Activated naive CD8-positive, alpha-beta T cell treated with anti-CD3 and anti-CD28 coated beads, Interleukin-2, amount 50 U/mL, for 24 hours (primary cell): ENCODE measurements at regions not wholly inside any gene's neighbourhood (a gene's known extent, or its start where the extent isn't known, plus 50 kb on each side); places are given as distances from the start of the nearest gene placed in this dataset.

Experiments used
- ATAC-seq: fragments of 150-1000 bp; cut with Tn5 transposase; one replicate; pipeline ENCODE4 v1.10.0; 2021
- DNase-seq: peaks from one replicate; pipeline ENCODE4 v3.0.0; 2021
- H3K27ac Mint-ChIP-seq: one replicate; pipeline ENCODE4 v1.8.0; 2021; ENCODE audit warnings: mild to moderate bottlenecking, mixed read lengths
- H3K27me3 Mint-ChIP-seq: one replicate; pipeline ENCODE4 v1.8.0; 2021; ENCODE audit warnings: mixed read lengths
- H3K36me3 Mint-ChIP-seq: one replicate; pipeline ENCODE4 v1.8.0; 2021; ENCODE audit warnings: low read depth, mixed read lengths
- H3K4me1 Mint-ChIP-seq: one replicate; pipeline ENCODE4 v1.8.0; 2021; ENCODE audit warnings: mixed read lengths
- H3K4me3 Mint-ChIP-seq: one replicate; pipeline ENCODE4 v1.8.0; 2021; ENCODE audit warnings: mild to moderate bottlenecking, moderate library complexity, mixed read lengths
- H3K9me3 Mint-ChIP-seq: one replicate; pipeline ENCODE4 v1.8.0; 2021; ENCODE audit warnings: mixed read lengths

GRCh38 chr2:12173271-12173942, 427.0 kb downstream of the LPIN1 start:
- peaks cover 51% of the 10 kb centered on the region for H3K4me1 Mint-ChIP-seq
- no peak overlapping the region for H3K27ac Mint-ChIP-seq
- H3K9me3 Mint-ChIP-seq, result no peaks in the 10 kb centered on the region
- H3K4me3 Mint-ChIP-seq, result no peak overlapping the region
- H3K36me3 Mint-ChIP-seq, result no peaks in the 10 kb centered on the region
- no peak for DNase-seq
- peaks cover 2% of the 10 kb centered on the region for H3K27me3 Mint-ChIP-seq
- ATAC-seq, result no peak

GRCh38 chr2:12173943-12174340, 427.5 kb downstream of the LPIN1 start:
- no peak overlapping the region for H3K27ac Mint-ChIP-seq
- peaks cover 51% of the 10 kb centered on the region for H3K4me1 Mint-ChIP-seq
- DNase-seq (no peak), ATAC-seq (no peak)
- peaks cover 2% of the 10 kb centered on the region for H3K27me3 Mint-ChIP-seq
- H3K36me3 Mint-ChIP-seq, result no peaks in the 10 kb centered on the region
- no peak overlapping the region for H3K4me3 Mint-ChIP-seq
- H3K9me3 Mint-ChIP-seq, result no peaks in the 10 kb centered on the region

- Mint-ChIP-seq H3K27me3 (peaks cover 2% of the 10 kb centered on the region), H3K4me1 (peaks cover 38% of the 10 kb centered on the region), H3K9me3 (no peaks in the 10 kb centered on the region), H3K36me3 (no peaks in the 10 kb centered on the region), H3K4me3 (no peak overlapping the region), H3K27ac (no peak overlapping the region)
- DNase-seq, result no peak
- no peak for ATAC-seq
Measured at GRCh38 chr2:12175323-12175722, 428.9 kb downstream of the LPIN1 start.

GRCh38 chr2:12176623-12177454, 430.4 kb downstream of the LPIN1 start:
- H3K4me3 Mint-ChIP-seq, result no peak overlapping the region
- no peaks in the 10 kb centered on the region for H3K36me3 Mint-ChIP-seq
- ATAC-seq, result peak; percentile 87
- no peaks in the 10 kb centered on the region for H3K9me3 Mint-ChIP-seq
- peaks cover 2% of the 10 kb centered on the region for H3K27me3 Mint-ChIP-seq
- DNase-seq, result peak; percentile 20
- H3K27ac Mint-ChIP-seq, result no peak overlapping the region
- peaks cover 35% of the 10 kb centered on the region for H3K4me1 Mint-ChIP-seq

GRCh38 chr2:12177455-12178288, 431.2 kb downstream of the LPIN1 start:
- Mint-ChIP-seq H3K9me3 (no peaks in the 10 kb centered on the region), H3K36me3 (no peaks in the 10 kb centered on the region), H3K4me3 (no peak overlapping the region), H3K27me3 (peaks cover 2% of the 10 kb centered on the region), H3K27ac (peak overlapping the region; percentile 39), H3K4me1 (peaks cover 35% of the 10 kb centered on the region)
- no peak for DNase-seq
- ATAC-seq, result peak; percentile 64

GRCh38 chr2:12178289-12179080, 432.1 kb downstream of the LPIN1 start:
- ATAC-seq (no peak), DNase-seq (no peak)
- H3K27me3 Mint-ChIP-seq, result peaks cover 2% of the 10 kb centered on the region
- H3K4me3 Mint-ChIP-seq, result no peak overlapping the region
- no peaks in the 10 kb centered on the region for H3K9me3 Mint-ChIP-seq
- H3K36me3 Mint-ChIP-seq, result no peaks in the 10 kb centered on the region
- no peak overlapping the region for H3K27ac Mint-ChIP-seq
- H3K4me1 Mint-ChIP-seq, result peaks cover 35% of the 10 kb centered on the region

DNA sequence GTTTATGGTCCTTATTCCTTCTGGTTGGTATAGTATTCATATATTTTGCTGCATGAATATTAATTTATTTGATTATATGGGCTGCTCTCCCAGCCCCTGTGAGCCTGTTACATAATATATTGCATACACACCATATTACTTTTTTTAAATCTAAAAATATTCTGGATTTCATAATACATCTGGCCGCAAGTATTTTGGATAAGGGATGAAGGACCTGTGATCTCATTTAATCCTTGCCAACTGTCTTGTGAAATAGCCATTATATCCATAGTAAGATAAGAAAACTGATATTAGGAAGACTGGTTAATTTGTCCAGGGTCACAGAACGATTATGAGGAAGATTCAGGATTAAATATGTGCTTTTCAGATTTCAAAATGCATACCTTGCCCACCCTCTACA, 433.6 kb downstream of the LPIN1 start:
- no peak overlapping the region for H3K4me3 Mint-ChIP-seq
- peaks cover 35% of the 10 kb centered on the region for H3K4me1 Mint-ChIP-seq
- H3K9me3 Mint-ChIP-seq, result no peaks in the 10 kb centered on the region
- H3K36me3 Mint-ChIP-seq, result no peaks in the 10 kb centered on the region
- ATAC-seq, result no peak
- no peak for DNase-seq
- no peak overlapping the region for H3K27ac Mint-ChIP-seq
- H3K27me3 Mint-ChIP-seq, result peaks cover 5% of the 10 kb centered on the region

DNA sequence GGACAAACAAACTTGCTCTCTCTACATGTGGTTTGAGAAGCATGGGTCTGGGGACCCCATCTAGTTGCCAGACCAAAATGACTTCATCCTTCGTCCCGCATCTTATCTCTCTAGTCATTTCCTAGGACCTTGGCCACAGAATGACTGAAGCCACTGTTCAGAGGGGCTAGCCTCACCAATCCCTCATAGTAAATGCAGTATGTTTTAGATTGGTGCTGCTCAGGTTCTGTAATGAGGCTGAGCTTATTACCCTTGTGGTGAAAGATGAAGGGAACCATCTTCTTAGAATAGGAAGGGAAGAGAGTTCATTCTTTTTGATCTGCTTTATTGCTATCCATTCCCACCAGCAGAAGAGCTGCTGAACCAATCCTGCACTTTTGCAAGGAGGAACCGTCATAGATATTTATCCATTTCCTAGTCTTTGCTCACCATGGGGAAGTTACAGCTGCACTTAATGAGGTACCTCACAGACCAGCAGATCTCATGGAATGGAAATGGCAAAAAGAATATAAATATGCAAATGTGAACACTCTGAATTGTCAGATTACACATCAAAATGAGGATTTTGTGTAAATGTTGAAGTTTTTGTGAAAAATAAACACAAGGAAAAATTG, 436.7 kb downstream of the LPIN1 start:
- Mint-ChIP-seq H3K9me3 (no peaks in the 10 kb centered on the region), H3K27me3 (peaks cover 3% of the 10 kb centered on the region), H3K27ac (no peak overlapping the region), H3K36me3 (no peaks in the 10 kb centered on the region), H3K4me1 (peaks cover 7% of the 10 kb centered on the region), H3K4me3 (no peak overlapping the region)
- no peak for ATAC-seq
- DNase-seq, result no peak

- Mint-ChIP-seq H3K4me3 (no peak overlapping the region), H3K27ac (no peak overlapping the region), H3K36me3 (peaks cover 3% of the 10 kb centered on the region), H3K9me3 (peaks cover 16% of the 10 kb centered on the region), H3K4me1 (peaks cover 15% of the 10 kb centered on the region), H3K27me3 (no peaks in the 10 kb centered on the region)
- ATAC-seq (no peak), DNase-seq (no peak)
Measured at GRCh38 chr2:12192762-12193161, 446.3 kb downstream of the LPIN1 start.

- no peak overlapping the region for H3K4me3 Mint-ChIP-seq
- ATAC-seq (no peak), DNase-seq (no peak)
- H3K4me1 Mint-ChIP-seq, result peaks cover 15% of the 10 kb centered on the region
- H3K27ac Mint-ChIP-seq, result no peak overlapping the region
- peaks cover 21% of the 10 kb centered on the region for H3K9me3 Mint-ChIP-seq
- no peaks in the 10 kb centered on the region for H3K27me3 Mint-ChIP-seq
- peaks cover 3% of the 10 kb centered on the region for H3K36me3 Mint-ChIP-seq
Measured at GRCh38 chr2:12194968-12195367, 448.5 kb downstream of the LPIN1 start.

- Mint-ChIP-seq H3K9me3 (peaks cover 21% of the 10 kb centered on the region), H3K36me3 (peaks cover 3% of the 10 kb centered on the region), H3K4me1 (peaks cover 15% of the 10 kb centered on the region), H3K27me3 (no peaks in the 10 kb centered on the region), H3K27ac (no peak overlapping the region), H3K4me3 (no peak overlapping the region)
- ATAC-seq, result peak; percentile 69
- DNase-seq, result no peak
Measured at GRCh38 chr2:12196495-12196894, 450.1 kb downstream of the LPIN1 start.

GRCh38 chr2:12197133-12197532, 450.7 kb downstream of the LPIN1 start:
- ATAC-seq (peak; percentile 63), DNase-seq (no peak)
- Mint-ChIP-seq H3K27ac (no peak overlapping the region), H3K36me3 (peaks cover 3% of the 10 kb centered on the region), H3K4me1 (peaks cover 13% of the 10 kb centered on the region), H3K9me3 (peaks cover 21% of the 10 kb centered on the region), H3K27me3 (no peaks in the 10 kb centered on the region), H3K4me3 (no peak overlapping the region)

DNA sequence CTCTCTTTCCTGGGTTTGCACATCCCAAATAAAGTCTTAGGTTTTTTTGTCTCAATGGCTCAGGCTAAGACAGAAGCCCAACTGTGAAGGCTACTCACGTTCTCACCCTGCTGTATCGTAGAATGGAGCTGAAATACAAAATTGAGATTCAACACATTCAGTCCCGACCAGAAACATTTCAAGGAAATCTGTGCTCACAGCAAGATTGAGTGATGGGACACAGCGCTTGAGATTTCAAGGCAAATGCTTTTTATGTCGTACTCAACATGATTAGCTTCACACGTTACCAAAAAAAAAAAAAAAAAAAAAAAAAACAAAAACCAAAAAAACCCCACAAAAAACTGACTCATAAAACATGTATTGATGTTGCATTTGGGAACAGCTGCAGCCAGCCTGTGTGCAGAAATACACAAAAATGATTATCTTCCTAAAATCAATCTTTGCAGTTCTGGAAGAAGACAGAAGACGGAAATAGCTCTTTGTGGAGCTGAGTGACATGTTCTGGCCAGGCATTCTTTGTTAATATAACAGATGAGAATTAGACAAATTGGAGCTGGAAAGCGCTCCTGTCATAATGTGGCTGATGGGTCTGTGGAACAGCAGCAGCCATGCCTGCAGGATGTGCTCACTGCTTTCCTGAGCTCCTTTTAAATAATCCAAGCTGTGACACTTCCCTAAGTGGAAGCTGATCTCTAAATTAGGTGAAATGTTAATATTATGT, 453.2 kb downstream of the LPIN1 start:
- DNase-seq, result no peak
- peaks cover 16% of the 10 kb centered on the region for H3K9me3 Mint-ChIP-seq
- no peak overlapping the region for H3K4me3 Mint-ChIP-seq
- peaks cover 3% of the 10 kb centered on the region for H3K4me1 Mint-ChIP-seq
- H3K27ac Mint-ChIP-seq, result no peak overlapping the region
- ATAC-seq, result no peak
- no peaks in the 10 kb centered on the region for H3K36me3 Mint-ChIP-seq
- no peaks in the 10 kb centered on the region for H3K27me3 Mint-ChIP-seq
